ENCODE measurements at regions not wholly inside any gene's neighbourhood (a gene's known extent, or its start where the extent isn't known, plus 50 kb on each side); places are given as distances from the start of the nearest gene placed in this dataset.

- no TSS peak for BruUV-seq (replicated peaks)
- DNase-seq = no peak
- Mint-ChIP-seq H3K27me3 (ENCODE audit: unreplicated experiment) (no peaks in the 10 kb centered on the region), H3K9me3 (ENCODE audit: low read depth, unreplicated experiment) (peaks cover 6% of the 10 kb centered on the region), H3K4me1 (ENCODE audit: low read depth, unreplicated experiment) (no peaks in the 10 kb centered on the region), H3K36me3 (ENCODE audit: insufficient read depth, unreplicated experiment) (peaks cover 5% of the 10 kb centered on the region), H3K4me3 (ENCODE audit: low read depth, unreplicated experiment) (no peak overlapping the region), H3K27ac (ENCODE audit: unreplicated experiment) (no peak overlapping the region)
- CTCF ChIA-PET = no interaction called here
- intact Hi-C loops (cut with micrococcal nuclease; ENCODE audit: unreplicated experiment) = no loop called here
- TF ChIP-seq CTCF (IDR thresholded peaks at IDR 0.05; ENCODE audit: unreplicated experiment) = no peak
Observed at GRCh38 chr12:60035835-60036234, 440.0 kb downstream of the SLC16A7 start.

- H3K36me3 Mint-ChIP-seq (ENCODE audit: insufficient read depth, unreplicated experiment) = no peaks in the 10 kb centered on the region
- H3K9me3 Mint-ChIP-seq (ENCODE audit: low read depth, unreplicated experiment) = peaks cover 2% of the 10 kb centered on the region
- no peak for TF ChIP-seq CTCF (IDR thresholded peaks at IDR 0.05; ENCODE audit: unreplicated experiment)
- H3K27ac Mint-ChIP-seq (ENCODE audit: unreplicated experiment) = no peak overlapping the region
- no peak overlapping the region for H3K4me3 Mint-ChIP-seq (ENCODE audit: low read depth, unreplicated experiment)
- no peak for DNase-seq
- H3K4me1 Mint-ChIP-seq (ENCODE audit: low read depth, unreplicated experiment) = peaks cover 10% of the 10 kb centered on the region
- H3K27me3 Mint-ChIP-seq (ENCODE audit: unreplicated experiment) = no peaks in the 10 kb centered on the region
- no TSS peak for BruUV-seq (replicated peaks)
- CTCF ChIA-PET = interaction anchor here (0.7 to 1.0 kb wide), 2 partner anchors 131 to 451 kb away, joined by 3 to 4 read pairs; no protein-coding TSS in a partner anchor
- intact Hi-C loops (cut with micrococcal nuclease; ENCODE audit: unreplicated experiment) = no loop called here
Observed at GRCh38 chr12:60042835-60043234, 447.0 kb downstream of the SLC16A7 start.

- CTCF ChIA-PET = interaction anchor here (0.5 to 1.0 kb wide), 3 partner anchors 131 to 885 kb away, joined by 3 to 4 read pairs (median 4); no protein-coding TSS in a partner anchor
- intact Hi-C loops (cut with micrococcal nuclease; ENCODE audit: unreplicated experiment) = no loop called here
- no peak overlapping the region for H3K27ac Mint-ChIP-seq (ENCODE audit: unreplicated experiment)
- no peak for TF ChIP-seq CTCF (IDR thresholded peaks at IDR 0.05; ENCODE audit: unreplicated experiment)
- no peaks in the 10 kb centered on the region for H3K27me3 Mint-ChIP-seq (ENCODE audit: unreplicated experiment)
- H3K4me3 Mint-ChIP-seq (ENCODE audit: low read depth, unreplicated experiment) = no peak overlapping the region
- H3K36me3 Mint-ChIP-seq (ENCODE audit: insufficient read depth, unreplicated experiment) = no peaks in the 10 kb centered on the region
- H3K4me1 Mint-ChIP-seq (ENCODE audit: low read depth, unreplicated experiment) = peaks cover 10% of the 10 kb centered on the region
- no TSS peak for BruUV-seq (replicated peaks)
- DNase-seq = no peak
- H3K9me3 Mint-ChIP-seq (ENCODE audit: low read depth, unreplicated experiment) = peaks cover 2% of the 10 kb centered on the region
Observed at GRCh38 chr12:60043236-60043635, 447.4 kb downstream of the SLC16A7 start.

- TF ChIP-seq CTCF (IDR thresholded peaks at IDR 0.05; ENCODE audit: unreplicated experiment) = no peak
- H3K36me3 Mint-ChIP-seq (ENCODE audit: insufficient read depth, unreplicated experiment) = no peaks in the 10 kb centered on the region
- no peaks in the 10 kb centered on the region for H3K4me1 Mint-ChIP-seq (ENCODE audit: low read depth, unreplicated experiment)
- H3K27ac Mint-ChIP-seq (ENCODE audit: unreplicated experiment) = no peak overlapping the region
- CTCF ChIA-PET = no interaction called here
- H3K4me3 Mint-ChIP-seq (ENCODE audit: low read depth, unreplicated experiment) = no peak overlapping the region
- BruUV-seq (replicated peaks) = no TSS peak
- H3K9me3 Mint-ChIP-seq (ENCODE audit: low read depth, unreplicated experiment) = peaks cover under 1% of the 10 kb centered on the region
- no peaks in the 10 kb centered on the region for H3K27me3 Mint-ChIP-seq (ENCODE audit: unreplicated experiment)
- peak; percentile 13 for DNase-seq
- intact Hi-C loops (cut with micrococcal nuclease; ENCODE audit: unreplicated experiment) = no loop called here
Observed at GRCh38 chr12:60052483-60052882, 456.7 kb downstream of the SLC16A7 start.

All from Calu3 (cell line).